Testis (tissue), 2 donors: ENCODE measurements at regions not wholly inside any gene's neighbourhood (a gene's known extent, or its start where the extent isn't known, plus 50 kb on each side); places are given as distances from the start of the nearest gene placed in this dataset.

Experiments used
- CTCF ChIP-seq, 3 experiments: fragments of 450-650 bp in 2 of 3; fragments of 200-600 bp in 1 of 3; sonication (generic) in 1 of 3; IDR thresholded peaks; one replicate each; pipeline ENCODE4 v1.5.1; 2016 to 2019; ENCODE audit warnings: antibody characterized with exemption in 3 of 3, mild to moderate bottlenecking in 2 of 3, moderate library complexity in 1 of 3
- POLR2A ChIP-seq: fragments of 450-650 bp; IDR thresholded peaks from one replicate; pipeline ENCODE4 v1.6.1; 2017; ENCODE audit warnings: antibody characterized with exemption, mild to moderate bottlenecking, moderate library complexity

- TF ChIP-seq CTCF (IDR thresholded peaks at IDR 0.05) = no peak
- no peak for TF ChIP-seq POLR2A
Measured at GRCh38 chr16:76696876-76697275, 419.7 kb downstream of the CNTNAP4 start.
